ENCODE measurements at regions not wholly inside any gene's neighbourhood (a gene's known extent, or its start where the extent isn't known, plus 50 kb on each side); places are given as distances from the start of the nearest gene placed in this dataset.
"Not testable (repeated sequence)": the region's sequence is repeated elsewhere in the genome, so short reads cannot be mapped to it uniquely, and the experiment has no call there.

DNA sequence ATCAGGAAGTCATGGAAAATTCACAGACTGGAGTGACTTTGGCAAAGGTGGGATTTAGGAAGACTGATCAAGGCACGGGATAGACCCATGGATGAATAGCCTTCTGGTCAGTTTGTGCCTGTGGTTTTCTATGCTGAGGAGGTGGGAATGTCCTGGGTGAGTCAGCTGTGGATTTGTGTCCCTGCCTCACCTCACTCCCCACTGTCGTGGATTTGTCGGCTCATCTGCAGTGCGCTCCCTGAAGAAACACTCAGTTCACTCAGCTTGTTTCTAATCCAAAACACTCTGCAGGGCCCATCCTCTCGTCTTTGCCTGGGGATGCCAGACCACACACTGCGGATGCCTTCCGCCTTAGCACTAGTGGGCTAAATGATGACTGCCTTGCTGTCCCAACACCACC lies 50.2 kb upstream of the TP53BP2 start:
- not testable (repeated sequence) for TF ChIP-seq SP1 (IDR thresholded peaks at IDR 0.05); ELF4 (IDR thresholded peaks at IDR 0.05); ARNT (IDR thresholded peaks at IDR 0.05); FOXM1 (IDR thresholded peaks at IDR 0.05; ENCODE audit: borderline replicate concordance); FOXK2 (IDR thresholded peaks at IDR 0.05); L3MBTL2 (conservative IDR thresholded peaks at IDR 0.05); PKNOX1 (IDR thresholded peaks at IDR 0.05)
